HCT116 (cell line): ENCODE measurements at regions not wholly inside any gene's neighbourhood (a gene's known extent, or its start where the extent isn't known, plus 50 kb on each side); places are given as distances from the start of the nearest gene placed in this dataset.

Source experiments
- CTCF ChIP-seq, 3 experiments: fragments of 200-600 bp in 1 of 3; sonication (generic) in 1 of 3; IDR thresholded peaks in 2 of 3; conservative IDR thresholded peaks in 1 of 3; 2 replicates each; pipeline ENCODE4 v1.5.1; 2012 to 2017; ENCODE audit warnings: low read depth in 2 of 3, low read length in 2 of 3, antibody characterized with exemption in 1 of 3, borderline replicate concordance in 1 of 3, control low read depth in 1 of 3, mild to moderate bottlenecking in 1 of 3, mixed read lengths in 1 of 3, mixed run types in 1 of 3, moderate library complexity in 1 of 3; ENCODE audit not compliant: insufficient read depth in 1 of 3
- MAX ChIP-seq: IDR thresholded peaks from 2 replicates; pipeline ENCODE4 v1.6.1; 2012
- POLR2A ChIP-seq: IDR thresholded peaks from 2 replicates; pipeline ENCODE4 v1.7.0; 2011; ENCODE audit warnings: borderline replicate concordance; ENCODE audit not compliant: insufficient read depth, insufficient read length; ENCODE audit errors: extremely low read depth
- POLR2AphosphoS5 ChIP-seq: IDR thresholded peaks from 2 replicates; pipeline ENCODE4 v1.6.1; 2011; ENCODE audit warnings: mild to moderate bottlenecking, low read depth, low read length, moderate library complexity
- RAD21 ChIP-seq: IDR thresholded peaks from 2 replicates; pipeline ENCODE4 v1.6.1; 2012; ENCODE audit warnings: low read depth, mild to moderate bottlenecking
- ZBTB33 ChIP-seq: IDR thresholded peaks from 2 replicates; pipeline ENCODE4 v1.6.1; 2011; ENCODE audit warnings: mild to moderate bottlenecking, low read length, moderate library complexity; ENCODE audit not compliant: insufficient replicate concordance; ENCODE audit errors: extremely low read depth
- ZFX ChIP-seq: fragments of 450-650 bp; IDR thresholded peaks from 2 replicates; pipeline ENCODE4 v1.6.1; 2017
- ZNF274 ChIP-seq: fragments of 200-500 bp; sonication (Bioruptor generic); IDR thresholded peaks from 2 replicates; pipeline ENCODE4 v1.6.1; 2014; ENCODE audit warnings: mild to moderate bottlenecking, low read depth, low read length, inconsistent platforms
- TF ChIP-seq, protein P1 (sequence below): IDR thresholded peaks from 2 replicates; pipeline ENCODE4 v1.6.1; 2012; ENCODE audit warnings: low read depth

DNA sequence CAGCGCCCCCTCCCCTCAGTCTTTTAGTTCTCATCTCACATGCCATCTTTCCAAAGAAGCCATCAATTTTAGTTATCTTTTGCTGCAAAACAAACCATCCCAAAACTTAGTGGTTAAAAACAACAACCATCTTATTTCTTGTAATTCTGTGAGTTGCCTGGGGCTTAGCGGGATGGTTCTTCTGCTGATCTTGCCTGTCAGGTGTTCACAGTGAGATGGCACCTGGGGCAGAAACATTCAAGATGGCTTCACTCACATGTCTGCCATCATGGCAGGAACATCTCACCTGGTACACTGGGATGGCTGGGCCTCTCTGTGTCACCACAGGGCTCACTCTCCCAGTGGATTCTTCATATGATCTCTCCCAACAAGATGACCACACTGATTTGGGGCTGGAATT is 67.6 kb upstream of the KCNK12 start:
- no peak for TF ChIP-seq CTCF (IDR thresholded peaks at IDR 0.05 in 2 of 3, conservative IDR thresholded peaks at IDR 0.05 in 1 of 3; ENCODE audit: borderline replicate concordance in 1 of 3, insufficient read depth in 1 of 3, low read depth in 2 of 3, low read length in 2 of 3)
- TF ChIP-seq, protein P1, sequence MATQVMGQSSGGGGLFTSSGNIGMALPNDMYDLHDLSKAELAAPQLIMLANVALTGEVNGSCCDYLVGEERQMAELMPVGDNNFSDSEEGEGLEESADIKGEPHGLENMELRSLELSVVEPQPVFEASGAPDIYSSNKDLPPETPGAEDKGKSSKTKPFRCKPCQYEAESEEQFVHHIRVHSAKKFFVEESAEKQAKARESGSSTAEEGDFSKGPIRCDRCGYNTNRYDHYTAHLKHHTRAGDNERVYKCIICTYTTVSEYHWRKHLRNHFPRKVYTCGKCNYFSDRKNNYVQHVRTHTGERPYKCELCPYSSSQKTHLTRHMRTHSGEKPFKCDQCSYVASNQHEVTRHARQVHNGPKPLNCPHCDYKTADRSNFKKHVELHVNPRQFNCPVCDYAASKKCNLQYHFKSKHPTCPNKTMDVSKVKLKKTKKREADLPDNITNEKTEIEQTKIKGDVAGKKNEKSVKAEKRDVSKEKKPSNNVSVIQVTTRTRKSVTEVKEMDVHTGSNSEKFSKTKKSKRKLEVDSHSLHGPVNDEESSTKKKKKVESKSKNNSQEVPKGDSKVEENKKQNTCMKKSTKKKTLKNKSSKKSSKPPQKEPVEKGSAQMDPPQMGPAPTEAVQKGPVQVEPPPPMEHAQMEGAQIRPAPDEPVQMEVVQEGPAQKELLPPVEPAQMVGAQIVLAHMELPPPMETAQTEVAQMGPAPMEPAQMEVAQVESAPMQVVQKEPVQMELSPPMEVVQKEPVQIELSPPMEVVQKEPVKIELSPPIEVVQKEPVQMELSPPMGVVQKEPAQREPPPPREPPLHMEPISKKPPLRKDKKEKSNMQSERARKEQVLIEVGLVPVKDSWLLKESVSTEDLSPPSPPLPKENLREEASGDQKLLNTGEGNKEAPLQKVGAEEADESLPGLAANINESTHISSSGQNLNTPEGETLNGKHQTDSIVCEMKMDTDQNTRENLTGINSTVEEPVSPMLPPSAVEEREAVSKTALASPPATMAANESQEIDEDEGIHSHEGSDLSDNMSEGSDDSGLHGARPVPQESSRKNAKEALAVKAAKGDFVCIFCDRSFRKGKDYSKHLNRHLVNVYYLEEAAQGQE, result no peak
- no peak for TF ChIP-seq ZFX
- no peak for TF ChIP-seq POLR2A
- TF ChIP-seq POLR2AphosphoS5, result no peak
- TF ChIP-seq ZBTB33, result no peak
- no peak for TF ChIP-seq RAD21
- TF ChIP-seq MAX, result no peak
- no peak for TF ChIP-seq ZNF274
